K562 (cell line): ENCODE measurements at regions not wholly inside any gene's neighbourhood (a gene's known extent, or its start where the extent isn't known, plus 50 kb on each side); places are given as distances from the start of the nearest gene placed in this dataset.

Experiments used
- ATF7 ChIP-seq: fragments of 450-650 bp; IDR thresholded peaks from 2 replicates; pipeline ENCODE4 v1.7.1; 2014; ENCODE audit warnings: mild to moderate bottlenecking, moderate library complexity
- CBFB ChIP-seq: sonication (generic); formaldehyde crosslinking; IDR thresholded peaks from 2 replicates; pipeline ENCODE4 v1.4.0; 2020; ENCODE audit warnings: mild to moderate bottlenecking, missing genetic modification reagents
- DIDO1 ChIP-seq: fragments of 450-650 bp; IDR thresholded peaks from 2 replicates; pipeline ENCODE4 v1.6.1; 2016; ENCODE audit warnings: low read depth, missing biosample characterization, missing genetic modification characterization
- GTF2A2 ChIP-seq: IDR thresholded peaks from 2 replicates; pipeline ENCODE4 v1.6.1; 2016; ENCODE audit warnings: mild to moderate bottlenecking, missing genetic modification characterization, missing compliant biosample characterization
- NRF1 ChIP-seq, 2 experiments: fragments of 450-650 bp; IDR thresholded peaks in 1 of 2; conservative IDR thresholded peaks in 1 of 2; 2 replicates each; pipeline ENCODE4 v1.6.1; 2014; ENCODE audit warnings: mild to moderate bottlenecking in 2 of 2
- SMARCA4 ChIP-seq: fragments of 450-650 bp; IDR thresholded peaks from 2 replicates; pipeline ENCODE4 v1.6.1; 2016
- SP1 ChIP-seq: sonication (generic); formaldehyde crosslinking; IDR thresholded peaks from 2 replicates; pipeline ENCODE4 v1.8.1; 2022; ENCODE audit warnings: mild to moderate bottlenecking, missing genetic modification reagents
- XRCC4 ChIP-seq: IDR thresholded peaks from one replicate; pipeline ENCODE4 v1.6.1; 2011; ENCODE audit not compliant: insufficient read depth, insufficient read length; ENCODE audit errors: extremely low read depth
- ZNF384 ChIP-seq: IDR thresholded peaks from 2 replicates; pipeline ENCODE4 v1.6.1; 2012; ENCODE audit warnings: low read depth, low read length, improper control_type of control experiment
- ZNF780A ChIP-seq: fragments of 250-450 bp; sonication (Bioruptor Pico); IDR thresholded peaks from 2 replicates; pipeline ENCODE4 v1.5.0; 2021; ENCODE audit warnings: mild to moderate bottlenecking
- TF ChIP-seq, protein P1 (sequence below): fragments of 450-650 bp; IDR thresholded peaks from 2 replicates; pipeline ENCODE4 v1.6.1; 2016; ENCODE audit warnings: mild to moderate bottlenecking, moderate library complexity
- TF ChIP-seq, protein P2 (sequence below): fragments of 450-650 bp; IDR thresholded peaks from 2 replicates; pipeline ENCODE4 v1.6.1; 2016
- TF ChIP-seq, protein P3 (sequence below): fragments of 450-650 bp; IDR thresholded peaks from 2 replicates; pipeline ENCODE4 v1.6.1; 2016; ENCODE audit warnings: borderline replicate concordance
- TF ChIP-seq, protein P4 (sequence below): fragments of 450-650 bp; conservative IDR thresholded peaks from 2 replicates; pipeline ENCODE4 v1.6.1; 2016; ENCODE audit warnings: missing genetic modification characterization, low read depth, mild to moderate bottlenecking, missing compliant biosample characterization, moderate library complexity

DNA sequence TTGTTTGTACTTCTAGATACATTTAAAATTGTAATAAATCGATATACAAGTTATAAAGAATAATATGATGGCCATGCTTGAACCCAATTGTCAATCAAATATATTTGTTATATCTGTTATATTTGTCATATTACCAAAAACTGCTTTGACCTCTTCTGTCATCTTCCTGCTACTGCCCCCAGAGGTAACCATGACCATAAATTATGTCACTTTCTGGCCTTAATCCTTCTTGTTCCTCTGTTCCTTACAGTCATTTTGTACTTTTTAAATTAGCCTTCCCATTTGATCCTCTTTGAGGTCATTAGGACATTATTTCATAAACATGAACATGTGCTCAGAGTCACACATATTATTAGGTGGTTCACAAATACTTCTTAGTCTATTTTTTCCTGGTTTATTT, 124.7 kb downstream of the HFE start (continued):
- TF ChIP-seq, protein P1, sequence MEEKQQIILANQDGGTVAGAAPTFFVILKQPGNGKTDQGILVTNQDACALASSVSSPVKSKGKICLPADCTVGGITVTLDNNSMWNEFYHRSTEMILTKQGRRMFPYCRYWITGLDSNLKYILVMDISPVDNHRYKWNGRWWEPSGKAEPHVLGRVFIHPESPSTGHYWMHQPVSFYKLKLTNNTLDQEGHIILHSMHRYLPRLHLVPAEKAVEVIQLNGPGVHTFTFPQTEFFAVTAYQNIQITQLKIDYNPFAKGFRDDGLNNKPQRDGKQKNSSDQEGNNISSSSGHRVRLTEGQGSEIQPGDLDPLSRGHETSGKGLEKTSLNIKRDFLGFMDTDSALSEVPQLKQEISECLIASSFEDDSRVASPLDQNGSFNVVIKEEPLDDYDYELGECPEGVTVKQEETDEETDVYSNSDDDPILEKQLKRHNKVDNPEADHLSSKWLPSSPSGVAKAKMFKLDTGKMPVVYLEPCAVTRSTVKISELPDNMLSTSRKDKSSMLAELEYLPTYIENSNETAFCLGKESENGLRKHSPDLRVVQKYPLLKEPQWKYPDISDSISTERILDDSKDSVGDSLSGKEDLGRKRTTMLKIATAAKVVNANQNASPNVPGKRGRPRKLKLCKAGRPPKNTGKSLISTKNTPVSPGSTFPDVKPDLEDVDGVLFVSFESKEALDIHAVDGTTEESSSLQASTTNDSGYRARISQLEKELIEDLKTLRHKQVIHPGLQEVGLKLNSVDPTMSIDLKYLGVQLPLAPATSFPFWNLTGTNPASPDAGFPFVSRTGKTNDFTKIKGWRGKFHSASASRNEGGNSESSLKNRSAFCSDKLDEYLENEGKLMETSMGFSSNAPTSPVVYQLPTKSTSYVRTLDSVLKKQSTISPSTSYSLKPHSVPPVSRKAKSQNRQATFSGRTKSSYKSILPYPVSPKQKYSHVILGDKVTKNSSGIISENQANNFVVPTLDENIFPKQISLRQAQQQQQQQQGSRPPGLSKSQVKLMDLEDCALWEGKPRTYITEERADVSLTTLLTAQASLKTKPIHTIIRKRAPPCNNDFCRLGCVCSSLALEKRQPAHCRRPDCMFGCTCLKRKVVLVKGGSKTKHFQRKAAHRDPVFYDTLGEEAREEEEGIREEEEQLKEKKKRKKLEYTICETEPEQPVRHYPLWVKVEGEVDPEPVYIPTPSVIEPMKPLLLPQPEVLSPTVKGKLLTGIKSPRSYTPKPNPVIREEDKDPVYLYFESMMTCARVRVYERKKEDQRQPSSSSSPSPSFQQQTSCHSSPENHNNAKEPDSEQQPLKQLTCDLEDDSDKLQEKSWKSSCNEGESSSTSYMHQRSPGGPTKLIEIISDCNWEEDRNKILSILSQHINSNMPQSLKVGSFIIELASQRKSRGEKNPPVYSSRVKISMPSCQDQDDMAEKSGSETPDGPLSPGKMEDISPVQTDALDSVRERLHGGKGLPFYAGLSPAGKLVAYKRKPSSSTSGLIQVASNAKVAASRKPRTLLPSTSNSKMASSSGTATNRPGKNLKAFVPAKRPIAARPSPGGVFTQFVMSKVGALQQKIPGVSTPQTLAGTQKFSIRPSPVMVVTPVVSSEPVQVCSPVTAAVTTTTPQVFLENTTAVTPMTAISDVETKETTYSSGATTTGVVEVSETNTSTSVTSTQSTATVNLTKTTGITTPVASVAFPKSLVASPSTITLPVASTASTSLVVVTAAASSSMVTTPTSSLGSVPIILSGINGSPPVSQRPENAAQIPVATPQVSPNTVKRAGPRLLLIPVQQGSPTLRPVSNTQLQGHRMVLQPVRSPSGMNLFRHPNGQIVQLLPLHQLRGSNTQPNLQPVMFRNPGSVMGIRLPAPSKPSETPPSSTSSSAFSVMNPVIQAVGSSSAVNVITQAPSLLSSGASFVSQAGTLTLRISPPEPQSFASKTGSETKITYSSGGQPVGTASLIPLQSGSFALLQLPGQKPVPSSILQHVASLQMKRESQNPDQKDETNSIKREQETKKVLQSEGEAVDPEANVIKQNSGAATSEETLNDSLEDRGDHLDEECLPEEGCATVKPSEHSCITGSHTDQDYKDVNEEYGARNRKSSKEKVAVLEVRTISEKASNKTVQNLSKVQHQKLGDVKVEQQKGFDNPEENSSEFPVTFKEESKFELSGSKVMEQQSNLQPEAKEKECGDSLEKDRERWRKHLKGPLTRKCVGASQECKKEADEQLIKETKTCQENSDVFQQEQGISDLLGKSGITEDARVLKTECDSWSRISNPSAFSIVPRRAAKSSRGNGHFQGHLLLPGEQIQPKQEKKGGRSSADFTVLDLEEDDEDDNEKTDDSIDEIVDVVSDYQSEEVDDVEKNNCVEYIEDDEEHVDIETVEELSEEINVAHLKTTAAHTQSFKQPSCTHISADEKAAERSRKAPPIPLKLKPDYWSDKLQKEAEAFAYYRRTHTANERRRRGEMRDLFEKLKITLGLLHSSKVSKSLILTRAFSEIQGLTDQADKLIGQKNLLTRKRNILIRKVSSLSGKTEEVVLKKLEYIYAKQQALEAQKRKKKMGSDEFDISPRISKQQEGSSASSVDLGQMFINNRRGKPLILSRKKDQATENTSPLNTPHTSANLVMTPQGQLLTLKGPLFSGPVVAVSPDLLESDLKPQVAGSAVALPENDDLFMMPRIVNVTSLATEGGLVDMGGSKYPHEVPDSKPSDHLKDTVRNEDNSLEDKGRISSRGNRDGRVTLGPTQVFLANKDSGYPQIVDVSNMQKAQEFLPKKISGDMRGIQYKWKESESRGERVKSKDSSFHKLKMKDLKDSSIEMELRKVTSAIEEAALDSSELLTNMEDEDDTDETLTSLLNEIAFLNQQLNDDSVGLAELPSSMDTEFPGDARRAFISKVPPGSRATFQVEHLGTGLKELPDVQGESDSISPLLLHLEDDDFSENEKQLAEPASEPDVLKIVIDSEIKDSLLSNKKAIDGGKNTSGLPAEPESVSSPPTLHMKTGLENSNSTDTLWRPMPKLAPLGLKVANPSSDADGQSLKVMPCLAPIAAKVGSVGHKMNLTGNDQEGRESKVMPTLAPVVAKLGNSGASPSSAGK, result 0 out of 2 replicates have a peak, but pooled peaks have one; percentile 14
- TF ChIP-seq ZNF780A (CRISPR knock-in tag), result no peak
- TF ChIP-seq XRCC4, result no peak
- TF ChIP-seq GTF2A2 (tag), result no peak
- TF ChIP-seq NRF1 (conservative IDR thresholded peaks at IDR 0.05 in 1 of 2, IDR thresholded peaks at IDR 0.05 in 1 of 2), result no peak
- TF ChIP-seq, protein P2, sequence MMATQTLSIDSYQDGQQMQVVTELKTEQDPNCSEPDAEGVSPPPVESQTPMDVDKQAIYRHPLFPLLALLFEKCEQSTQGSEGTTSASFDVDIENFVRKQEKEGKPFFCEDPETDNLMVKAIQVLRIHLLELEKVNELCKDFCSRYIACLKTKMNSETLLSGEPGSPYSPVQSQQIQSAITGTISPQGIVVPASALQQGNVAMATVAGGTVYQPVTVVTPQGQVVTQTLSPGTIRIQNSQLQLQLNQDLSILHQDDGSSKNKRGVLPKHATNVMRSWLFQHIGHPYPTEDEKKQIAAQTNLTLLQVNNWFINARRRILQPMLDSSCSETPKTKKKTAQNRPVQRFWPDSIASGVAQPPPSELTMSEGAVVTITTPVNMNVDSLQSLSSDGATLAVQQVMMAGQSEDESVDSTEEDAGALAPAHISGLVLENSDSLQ, result peak; percentile 95
- TF ChIP-seq SP1 (CRISPR knock-in tag), result no peak
- TF ChIP-seq, protein P3, sequence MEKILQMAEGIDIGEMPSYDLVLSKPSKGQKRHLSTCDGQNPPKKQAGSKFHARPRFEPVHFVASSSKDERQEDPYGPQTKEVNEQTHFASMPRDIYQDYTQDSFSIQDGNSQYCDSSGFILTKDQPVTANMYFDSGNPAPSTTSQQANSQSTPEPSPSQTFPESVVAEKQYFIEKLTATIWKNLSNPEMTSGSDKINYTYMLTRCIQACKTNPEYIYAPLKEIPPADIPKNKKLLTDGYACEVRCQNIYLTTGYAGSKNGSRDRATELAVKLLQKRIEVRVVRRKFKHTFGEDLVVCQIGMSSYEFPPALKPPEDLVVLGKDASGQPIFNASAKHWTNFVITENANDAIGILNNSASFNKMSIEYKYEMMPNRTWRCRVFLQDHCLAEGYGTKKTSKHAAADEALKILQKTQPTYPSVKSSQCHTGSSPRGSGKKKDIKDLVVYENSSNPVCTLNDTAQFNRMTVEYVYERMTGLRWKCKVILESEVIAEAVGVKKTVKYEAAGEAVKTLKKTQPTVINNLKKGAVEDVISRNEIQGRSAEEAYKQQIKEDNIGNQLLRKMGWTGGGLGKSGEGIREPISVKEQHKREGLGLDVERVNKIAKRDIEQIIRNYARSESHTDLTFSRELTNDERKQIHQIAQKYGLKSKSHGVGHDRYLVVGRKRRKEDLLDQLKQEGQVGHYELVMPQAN, result no peak
- no peak for TF ChIP-seq CBFB (CRISPR knock-in tag)
- TF ChIP-seq, protein P4, sequence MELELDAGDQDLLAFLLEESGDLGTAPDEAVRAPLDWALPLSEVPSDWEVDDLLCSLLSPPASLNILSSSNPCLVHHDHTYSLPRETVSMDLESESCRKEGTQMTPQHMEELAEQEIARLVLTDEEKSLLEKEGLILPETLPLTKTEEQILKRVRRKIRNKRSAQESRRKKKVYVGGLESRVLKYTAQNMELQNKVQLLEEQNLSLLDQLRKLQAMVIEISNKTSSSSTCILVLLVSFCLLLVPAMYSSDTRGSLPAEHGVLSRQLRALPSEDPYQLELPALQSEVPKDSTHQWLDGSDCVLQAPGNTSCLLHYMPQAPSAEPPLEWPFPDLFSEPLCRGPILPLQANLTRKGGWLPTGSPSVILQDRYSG, result no peak
- TF ChIP-seq ZNF384, result no peak
- TF ChIP-seq ATF7, result 0 out of 2 replicates have a peak, but pooled peaks have one; percentile 16
- no peak for TF ChIP-seq DIDO1 (tag)
- no peak for TF ChIP-seq SMARCA4
